Activated naive CD8-positive, alpha-beta T cell treated with anti-CD3 and anti-CD28 coated beads, Interleukin-2, amount 50 U/mL, for 24 hours (primary cell): ENCODE measurements at regions not wholly inside any gene's neighbourhood (a gene's known extent, or its start where the extent isn't known, plus 50 kb on each side); places are given as distances from the start of the nearest gene placed in this dataset.
"Not testable (repeated sequence)": the region's sequence is repeated elsewhere in the genome, so short reads cannot be mapped to it uniquely, and the experiment has no call there.

Source experiments
- ATAC-seq: fragments of 150-1000 bp; cut with Tn5 transposase; one replicate; pipeline ENCODE4 v1.10.0; 2021
- DNase-seq: peaks from one replicate; pipeline ENCODE4 v3.0.0; 2021
- H3K27ac Mint-ChIP-seq: one replicate; pipeline ENCODE4 v1.8.0; 2021; ENCODE audit warnings: mild to moderate bottlenecking, mixed read lengths
- H3K27me3 Mint-ChIP-seq: one replicate; pipeline ENCODE4 v1.8.0; 2021; ENCODE audit warnings: mixed read lengths
- H3K36me3 Mint-ChIP-seq: one replicate; pipeline ENCODE4 v1.8.0; 2021; ENCODE audit warnings: low read depth, mixed read lengths
- H3K4me1 Mint-ChIP-seq: one replicate; pipeline ENCODE4 v1.8.0; 2021; ENCODE audit warnings: mixed read lengths
- H3K4me3 Mint-ChIP-seq: one replicate; pipeline ENCODE4 v1.8.0; 2021; ENCODE audit warnings: mild to moderate bottlenecking, moderate library complexity, mixed read lengths
- H3K9me3 Mint-ChIP-seq: one replicate; pipeline ENCODE4 v1.8.0; 2021; ENCODE audit warnings: mixed read lengths

DNA sequence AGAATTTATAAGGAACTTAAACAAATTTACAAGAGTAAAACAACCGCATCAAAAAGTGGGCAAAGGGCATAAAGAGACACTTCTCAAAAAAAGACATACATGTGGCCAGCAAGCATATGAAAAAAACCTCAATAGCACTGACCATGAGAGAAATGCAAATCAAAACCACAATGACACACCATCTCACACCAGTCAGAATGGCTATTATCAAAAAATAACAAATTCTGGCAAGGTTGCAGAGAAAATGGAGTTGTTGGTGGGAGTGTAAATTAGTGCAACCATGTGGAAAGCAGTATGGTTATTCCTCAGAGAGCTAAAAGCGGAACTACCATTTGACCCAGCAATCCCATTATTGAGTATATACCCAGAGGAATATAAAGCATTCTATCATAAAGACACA is 866.8 kb upstream of the TENM4 start:
- DNase-seq (no peak), ATAC-seq (no peak)
- Mint-ChIP-seq H3K9me3 (peaks cover 24% of the 10 kb centered on the region), H3K4me3 (no peak overlapping the region), H3K36me3 (no peaks in the 10 kb centered on the region), H3K27ac (no peak overlapping the region), H3K27me3 (no peaks in the 10 kb centered on the region), H3K4me1 (no peaks in the 10 kb centered on the region)

- ATAC-seq (no peak), DNase-seq (no peak)
- H3K4me1 Mint-ChIP-seq, result no peaks in the 10 kb centered on the region
- no peak overlapping the region for H3K27ac Mint-ChIP-seq
- H3K36me3 Mint-ChIP-seq, result no peaks in the 10 kb centered on the region
- H3K9me3 Mint-ChIP-seq, result peaks cover 16% of the 10 kb centered on the region
- H3K27me3 Mint-ChIP-seq, result no peaks in the 10 kb centered on the region
- no peak overlapping the region for H3K4me3 Mint-ChIP-seq
Observed at GRCh38 chr11:80297858-80298632, 857.2 kb upstream of the TENM4 start.

DNA sequence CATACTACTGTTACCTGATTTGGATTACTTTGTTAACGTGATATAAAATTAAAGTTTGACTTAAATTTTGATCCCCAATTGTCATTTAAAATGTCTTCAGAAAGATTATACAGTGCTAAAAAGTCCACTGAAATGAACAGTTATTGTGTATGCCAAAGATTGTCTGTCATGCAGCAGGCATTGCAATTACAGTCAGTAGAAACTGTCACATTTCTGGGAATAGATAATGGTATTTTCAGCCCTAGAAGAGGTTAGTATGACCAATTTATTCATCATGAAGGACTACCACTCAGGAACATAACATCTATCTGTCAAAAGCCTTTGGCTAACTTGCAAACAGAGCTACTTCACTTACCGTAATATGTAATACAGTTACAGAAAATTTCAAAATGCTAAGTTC is 852.5 kb upstream of the TENM4 start:
- H3K27me3 Mint-ChIP-seq, result no peaks in the 10 kb centered on the region
- no peaks in the 10 kb centered on the region for H3K36me3 Mint-ChIP-seq
- peaks cover 11% of the 10 kb centered on the region for H3K9me3 Mint-ChIP-seq
- DNase-seq (no peak), ATAC-seq (no peak)
- H3K27ac Mint-ChIP-seq, result no peak overlapping the region
- H3K4me3 Mint-ChIP-seq, result no peak overlapping the region
- no peaks in the 10 kb centered on the region for H3K4me1 Mint-ChIP-seq

GRCh38 chr11:80284946-80285785 is 844.3 kb upstream of the TENM4 start:
- Mint-ChIP-seq H3K27ac (no peak overlapping the region), H3K27me3 (no peaks in the 10 kb centered on the region), H3K4me1 (no peaks in the 10 kb centered on the region), H3K36me3 (no peaks in the 10 kb centered on the region), H3K9me3 (peaks cover 4% of the 10 kb centered on the region), H3K4me3 (no peak overlapping the region)
- DNase-seq (no peak), ATAC-seq (no peak)

DNA sequence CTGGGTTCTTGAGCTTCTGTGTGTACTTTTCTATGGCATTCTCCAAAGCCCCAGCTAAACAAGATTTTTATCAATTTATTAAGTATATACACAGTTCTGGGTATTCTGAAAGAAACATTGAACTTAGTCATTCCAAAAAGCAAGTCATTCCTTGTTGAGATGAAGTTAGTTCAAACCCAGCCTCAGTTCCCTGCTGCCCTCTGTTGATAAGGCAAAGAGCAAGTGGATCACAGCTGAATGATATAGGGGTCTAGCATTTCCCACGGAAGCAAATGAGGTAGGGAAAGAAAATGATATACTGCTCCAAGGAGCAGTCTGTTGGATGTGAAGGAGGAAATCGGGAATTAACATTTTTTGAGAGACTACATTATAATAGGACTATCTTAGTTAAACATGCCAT is 841.8 kb upstream of the TENM4 start:
- DNase-seq, result no peak
- no peaks in the 10 kb centered on the region for H3K36me3 Mint-ChIP-seq
- no peaks in the 10 kb centered on the region for H3K4me1 Mint-ChIP-seq
- H3K27ac Mint-ChIP-seq, result no peak overlapping the region
- ATAC-seq, result no peak
- peaks cover 4% of the 10 kb centered on the region for H3K9me3 Mint-ChIP-seq
- H3K4me3 Mint-ChIP-seq, result no peak overlapping the region
- no peaks in the 10 kb centered on the region for H3K27me3 Mint-ChIP-seq

DNA sequence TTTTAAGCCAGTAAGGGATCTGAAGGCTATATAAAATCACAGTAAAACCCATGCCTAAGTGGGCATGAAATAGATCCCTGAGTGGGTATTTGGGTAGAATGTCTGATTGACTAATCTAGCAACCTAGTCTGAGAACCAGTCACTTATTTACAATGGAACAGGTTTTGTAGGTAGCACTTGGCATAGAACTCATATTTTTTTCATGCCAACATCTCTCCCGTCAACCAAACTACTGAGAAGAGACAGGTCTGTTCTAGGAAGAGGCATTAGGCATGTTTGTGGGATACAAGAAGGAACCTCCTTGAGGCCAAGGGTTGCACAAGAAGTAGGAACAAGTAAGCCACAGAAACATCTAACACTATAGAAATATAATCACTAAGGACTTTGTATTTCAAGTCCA is 840.4 kb upstream of the TENM4 start:
- no peaks in the 10 kb centered on the region for H3K4me1 Mint-ChIP-seq
- no peak overlapping the region for H3K27ac Mint-ChIP-seq
- H3K9me3 Mint-ChIP-seq, result no peaks in the 10 kb centered on the region
- DNase-seq (no peak), ATAC-seq (no peak)
- H3K27me3 Mint-ChIP-seq, result no peaks in the 10 kb centered on the region
- no peak overlapping the region for H3K4me3 Mint-ChIP-seq
- H3K36me3 Mint-ChIP-seq, result no peaks in the 10 kb centered on the region

DNA sequence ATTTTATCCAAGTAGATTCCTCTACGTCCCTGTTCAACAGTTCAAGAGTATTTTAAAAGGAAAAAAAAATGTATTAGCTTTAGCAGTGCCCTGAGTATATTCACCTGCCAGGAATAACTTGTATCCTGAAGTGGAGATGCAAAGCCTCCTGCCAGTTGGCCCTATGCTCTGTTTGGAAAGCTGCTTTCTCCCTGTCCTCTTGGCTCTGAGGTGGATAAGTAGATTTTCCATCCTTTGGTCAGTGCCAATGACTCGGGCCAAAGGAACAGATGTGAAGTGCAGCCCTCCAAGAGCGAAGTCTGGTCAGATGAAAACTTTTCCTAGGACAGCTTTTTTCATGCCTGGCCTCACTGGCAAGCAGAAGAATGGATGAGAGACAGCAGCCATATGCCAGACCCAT is 839.9 kb upstream of the TENM4 start:
- no peaks in the 10 kb centered on the region for H3K36me3 Mint-ChIP-seq
- H3K27ac Mint-ChIP-seq, result no peak overlapping the region
- DNase-seq (no peak), ATAC-seq (no peak)
- no peak overlapping the region for H3K4me3 Mint-ChIP-seq
- H3K27me3 Mint-ChIP-seq, result no peaks in the 10 kb centered on the region
- no peaks in the 10 kb centered on the region for H3K4me1 Mint-ChIP-seq
- H3K9me3 Mint-ChIP-seq, result no peaks in the 10 kb centered on the region

GRCh38 chr11:80261776-80262175 is 820.9 kb upstream of the TENM4 start:
- Mint-ChIP-seq H3K4me1 (no peaks in the 10 kb centered on the region), H3K36me3 (no peaks in the 10 kb centered on the region), H3K9me3 (peaks cover 15% of the 10 kb centered on the region), H3K27me3 (no peaks in the 10 kb centered on the region), H3K4me3 (no peak overlapping the region), H3K27ac (no peak overlapping the region)
- DNase-seq (no peak), ATAC-seq (no peak)

GRCh38 chr11:80257319-80258015 is 816.6 kb upstream of the TENM4 start:
- H3K27ac Mint-ChIP-seq, H3K4me3 Mint-ChIP-seq, H3K27me3 Mint-ChIP-seq, DNase-seq, H3K36me3 Mint-ChIP-seq, H3K4me1 Mint-ChIP-seq, ATAC-seq: not testable (repeated sequence)
- H3K9me3 Mint-ChIP-seq, result peaks cover 10% of the 10 kb centered on the region

DNA sequence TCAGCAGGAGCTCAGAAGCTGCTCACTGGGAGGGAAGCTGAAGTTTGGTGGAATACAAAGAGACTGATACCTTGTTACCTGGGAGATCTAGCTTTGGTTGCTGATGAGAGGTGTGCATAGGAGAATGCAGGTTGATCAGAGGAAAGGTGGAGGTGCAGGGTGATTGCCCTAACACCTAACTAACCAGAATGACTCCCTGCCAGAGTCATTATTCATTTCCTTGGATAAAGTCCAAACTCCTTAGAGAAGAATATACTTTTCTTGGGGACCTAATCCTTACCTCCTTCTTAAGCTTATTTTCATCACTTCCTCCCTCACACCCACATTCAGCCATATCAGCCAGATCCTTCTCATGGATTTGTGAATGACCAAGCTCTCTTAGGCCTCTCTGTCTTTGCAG is 814.2 kb upstream of the TENM4 start:
- no peak for ATAC-seq

DNA sequence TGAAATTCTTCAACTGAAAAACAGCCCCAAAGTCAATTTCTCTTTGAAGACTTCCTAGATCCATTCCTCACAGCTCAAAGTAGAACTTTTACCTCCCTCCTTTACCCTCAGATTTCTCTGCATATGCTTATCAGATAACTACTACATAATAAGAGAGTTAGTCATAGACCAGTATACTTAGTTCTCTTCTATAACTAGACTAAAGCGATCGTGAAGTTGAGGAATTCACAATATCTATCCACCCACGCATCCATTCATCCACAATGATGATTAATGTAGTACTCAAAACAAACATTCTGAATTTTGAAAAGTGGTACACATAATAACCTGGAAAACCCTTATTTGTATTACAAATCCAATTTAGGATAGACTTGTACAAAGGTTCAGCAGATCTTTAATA is 800.9 kb upstream of the TENM4 start:
- no peak for ATAC-seq
- no peak for DNase-seq
- H3K4me3 Mint-ChIP-seq, result no peak overlapping the region
- no peaks in the 10 kb centered on the region for H3K36me3 Mint-ChIP-seq
- no peaks in the 10 kb centered on the region for H3K4me1 Mint-ChIP-seq
- H3K27me3 Mint-ChIP-seq, result no peaks in the 10 kb centered on the region
- H3K9me3 Mint-ChIP-seq, result peaks cover 22% of the 10 kb centered on the region
- no peak overlapping the region for H3K27ac Mint-ChIP-seq

More for the DNA sequence above, 814.2 kb upstream of the TENM4 start:
- no peak for DNase-seq
- peaks cover 4% of the 10 kb centered on the region for H3K9me3 Mint-ChIP-seq
- no peaks in the 10 kb centered on the region for H3K36me3 Mint-ChIP-seq
- no peak overlapping the region for H3K27ac Mint-ChIP-seq
- H3K4me3 Mint-ChIP-seq, result no peak overlapping the region
- no peaks in the 10 kb centered on the region for H3K27me3 Mint-ChIP-seq
- no peaks in the 10 kb centered on the region for H3K4me1 Mint-ChIP-seq

GRCh38 chr11:80240245-80240644 is 799.4 kb upstream of the TENM4 start:
- no peak for ATAC-seq
- H3K27me3 Mint-ChIP-seq, result no peaks in the 10 kb centered on the region
- no peak for DNase-seq

DNA sequence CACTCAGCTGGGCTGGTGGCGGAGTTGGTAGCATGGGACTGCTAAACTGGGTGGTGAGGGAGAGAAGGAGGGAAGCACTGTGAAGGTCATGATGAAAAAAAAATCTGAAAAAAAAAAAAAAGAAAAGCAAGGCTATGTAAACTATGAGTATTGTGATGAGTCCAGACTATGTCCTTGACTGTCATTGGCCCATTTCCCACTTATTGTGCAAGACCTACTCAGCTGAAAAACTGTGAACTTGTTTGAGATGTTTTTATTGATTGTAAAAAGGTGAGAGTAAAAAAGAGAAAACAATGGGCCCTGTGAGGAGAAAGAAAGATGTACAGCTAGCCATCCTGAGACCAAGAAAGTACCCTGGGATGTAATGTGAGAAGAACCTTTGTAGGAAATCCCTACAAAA is 798.4 kb upstream of the TENM4 start:
- Mint-ChIP-seq H3K4me3 (no peak overlapping the region), H3K4me1 (no peaks in the 10 kb centered on the region), H3K27ac (no peak overlapping the region), H3K36me3 (no peaks in the 10 kb centered on the region), H3K27me3 (no peaks in the 10 kb centered on the region), H3K9me3 (peaks cover 34% of the 10 kb centered on the region)
- ATAC-seq (no peak), DNase-seq (no peak)

More at GRCh38 chr11:80240245-80240644, 799.4 kb upstream of the TENM4 start:
- no peak overlapping the region for H3K4me3 Mint-ChIP-seq
- H3K27ac Mint-ChIP-seq, result no peak overlapping the region
- H3K9me3 Mint-ChIP-seq, result peaks cover 25% of the 10 kb centered on the region
- no peaks in the 10 kb centered on the region for H3K4me1 Mint-ChIP-seq
- no peaks in the 10 kb centered on the region for H3K36me3 Mint-ChIP-seq

DNA sequence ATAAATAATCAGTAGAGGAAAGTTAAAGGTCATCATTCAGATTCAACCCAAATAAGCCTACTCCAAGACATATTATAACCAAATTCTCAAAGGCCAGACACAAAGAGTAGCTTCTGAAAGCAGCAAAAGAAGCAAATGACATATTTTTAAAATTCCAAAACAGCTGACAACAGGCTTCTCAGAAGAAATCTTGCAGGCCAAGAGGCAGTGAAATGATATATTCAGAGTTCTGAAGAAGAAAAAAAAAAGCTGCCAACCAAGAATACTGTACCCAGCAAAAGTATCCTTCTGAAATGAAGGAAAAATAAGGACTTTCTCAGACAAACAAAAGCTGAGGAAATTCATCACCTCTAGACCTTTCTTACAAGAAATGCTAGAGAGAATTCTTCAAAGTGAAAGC is 787.1 kb upstream of the TENM4 start:
- no peak for ATAC-seq
- Mint-ChIP-seq H3K4me1 (no peaks in the 10 kb centered on the region), H3K4me3 (no peak overlapping the region), H3K36me3 (no peaks in the 10 kb centered on the region), H3K27me3 (no peaks in the 10 kb centered on the region), H3K27ac (no peak overlapping the region), H3K9me3 (peaks cover 34% of the 10 kb centered on the region)
- no peak for DNase-seq

- H3K4me1 Mint-ChIP-seq, result no peaks in the 10 kb centered on the region
- no peak for ATAC-seq
- H3K9me3 Mint-ChIP-seq, result peaks cover 19% of the 10 kb centered on the region
- no peaks in the 10 kb centered on the region for H3K36me3 Mint-ChIP-seq
- DNase-seq, result no peak
- H3K4me3 Mint-ChIP-seq, result no peak overlapping the region
- H3K27ac Mint-ChIP-seq, result no peak overlapping the region
- no peaks in the 10 kb centered on the region for H3K27me3 Mint-ChIP-seq
Observed at GRCh38 chr11:80214413-80214812, 773.6 kb upstream of the TENM4 start.
